ENCODE measurements at regions not wholly inside any gene's neighbourhood (a gene's known extent, or its start where the extent isn't known, plus 50 kb on each side); places are given as distances from the start of the nearest gene placed in this dataset.
"Not testable (repeated sequence)": the region's sequence is repeated elsewhere in the genome, so short reads cannot be mapped to it uniquely, and the experiment has no call there.

- DNase-seq = no peak
Observed at GRCh38 chr10:3944591-3944990, 159.6 kb upstream of the KLF6 start.

- peak; percentile 11 for DNase-seq
Observed at GRCh38 chr10:3943695-3944257, 158.8 kb upstream of the KLF6 start.

- no peak for DNase-seq
Observed at GRCh38 chr10:3942937-3943489, 158.0 kb upstream of the KLF6 start.

- no peak for DNase-seq
Observed at GRCh38 chr10:3941676-3942075, 156.7 kb upstream of the KLF6 start.

GRCh38 chr10:3936422-3937040 is 151.5 kb upstream of the KLF6 start:
- no peak for DNase-seq

GRCh38 chr10:3935933-3936359 is 150.9 kb upstream of the KLF6 start:
- DNase-seq = no peak

GRCh38 chr10:3935141-3935540 is 150.1 kb upstream of the KLF6 start:
- peak; percentile 54 for DNase-seq

- no peak for DNase-seq
Observed at GRCh38 chr10:3933733-3934132, 148.7 kb upstream of the KLF6 start.

- no peak for DNase-seq
Observed at GRCh38 chr10:3932597-3933375, 147.8 kb upstream of the KLF6 start.

GRCh38 chr10:3931901-3932300 is 146.9 kb upstream of the KLF6 start:
- DNase-seq = no peak

- DNase-seq = no peak
Observed at GRCh38 chr10:3931224-3931623, 146.2 kb upstream of the KLF6 start.

GRCh38 chr10:3928569-3928968 is 143.6 kb upstream of the KLF6 start:
- DNase-seq = no peak

- DNase-seq = no peak
Observed at GRCh38 chr10:3928078-3928477, 143.1 kb upstream of the KLF6 start.

- no peak for DNase-seq
Observed at GRCh38 chr10:3926675-3927525, 141.9 kb upstream of the KLF6 start.

- DNase-seq = no peak
Observed at GRCh38 chr10:3926258-3926657, 141.2 kb upstream of the KLF6 start.

- DNase-seq = no peak
Observed at GRCh38 chr10:3925184-3925583, 140.2 kb upstream of the KLF6 start.

GRCh38 chr10:3924344-3924743 is 139.3 kb upstream of the KLF6 start:
- no peak for DNase-seq

- DNase-seq = no peak
Observed at GRCh38 chr10:3923033-3923432, 138.0 kb upstream of the KLF6 start.

GRCh38 chr10:3919709-3920308 is 134.8 kb upstream of the KLF6 start:
- no peak for DNase-seq

GRCh38 chr10:3917392-3917791 is 132.4 kb upstream of the KLF6 start:
- DNase-seq = not testable (repeated sequence)

- no peak for DNase-seq
Observed at GRCh38 chr10:3914733-3915132, 129.7 kb upstream of the KLF6 start.

GRCh38 chr10:3911713-3912442 is 126.9 kb upstream of the KLF6 start:
- DNase-seq = no peak
